ENCODE measurements at regions not wholly inside any gene's neighbourhood (a gene's known extent, or its start where the extent isn't known, plus 50 kb on each side); places are given as distances from the start of the nearest gene placed in this dataset.

- TF ChIP-seq, protein P1, sequence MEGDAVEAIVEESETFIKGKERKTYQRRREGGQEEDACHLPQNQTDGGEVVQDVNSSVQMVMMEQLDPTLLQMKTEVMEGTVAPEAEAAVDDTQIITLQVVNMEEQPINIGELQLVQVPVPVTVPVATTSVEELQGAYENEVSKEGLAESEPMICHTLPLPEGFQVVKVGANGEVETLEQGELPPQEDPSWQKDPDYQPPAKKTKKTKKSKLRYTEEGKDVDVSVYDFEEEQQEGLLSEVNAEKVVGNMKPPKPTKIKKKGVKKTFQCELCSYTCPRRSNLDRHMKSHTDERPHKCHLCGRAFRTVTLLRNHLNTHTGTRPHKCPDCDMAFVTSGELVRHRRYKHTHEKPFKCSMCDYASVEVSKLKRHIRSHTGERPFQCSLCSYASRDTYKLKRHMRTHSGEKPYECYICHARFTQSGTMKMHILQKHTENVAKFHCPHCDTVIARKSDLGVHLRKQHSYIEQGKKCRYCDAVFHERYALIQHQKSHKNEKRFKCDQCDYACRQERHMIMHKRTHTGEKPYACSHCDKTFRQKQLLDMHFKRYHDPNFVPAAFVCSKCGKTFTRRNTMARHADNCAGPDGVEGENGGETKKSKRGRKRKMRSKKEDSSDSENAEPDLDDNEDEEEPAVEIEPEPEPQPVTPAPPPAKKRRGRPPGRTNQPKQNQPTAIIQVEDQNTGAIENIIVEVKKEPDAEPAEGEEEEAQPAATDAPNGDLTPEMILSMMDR (IDR thresholded peaks at IDR 0.05) = no peak
- TF ChIP-seq POLR2A (IDR thresholded peaks at IDR 0.05) = no peak
Measured at GRCh38 chr20:24086121-24086520, 97.5 kb upstream of the GGTLC1 start.

Measured in thyroid gland (tissue), 4 donors.